Limb (tissue), 2 donors: ENCODE measurements at regions not wholly inside any gene's neighbourhood (a gene's known extent, or its start where the extent isn't known, plus 50 kb on each side); places are given as distances from the start of the nearest gene placed in this dataset.
"Not testable (repeated sequence)": the region's sequence is repeated elsewhere in the genome, so short reads cannot be mapped to it uniquely, and the experiment has no call there.

Source experiments
- DNase-seq, 2 donors: peaks; one replicate each; pipeline ENCODE4 v3.0.0-alpha.2; 2016; ENCODE audit errors: extremely low spot score in 2 of 2

DNA sequence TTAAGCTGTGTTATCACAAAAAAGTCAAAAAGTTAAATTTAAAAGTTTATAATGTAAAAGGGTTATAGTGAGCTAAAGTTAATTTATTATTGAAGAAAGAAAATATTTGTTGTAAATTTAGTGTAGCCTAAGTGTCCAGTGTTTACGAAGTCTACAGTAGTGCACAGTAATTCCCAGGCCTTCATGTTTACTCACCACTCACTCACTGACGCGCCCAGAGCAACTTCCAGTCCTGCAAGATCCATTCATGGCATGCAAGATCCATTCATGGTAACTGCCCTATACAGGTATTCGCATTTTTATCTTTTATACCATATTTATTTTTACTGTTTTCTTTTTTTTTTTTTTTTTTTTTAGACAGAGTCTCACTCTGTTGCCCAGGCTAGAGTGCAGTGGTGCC, 69.5 kb downstream of the TPRA1 start:
- DNase-seq = no peak

DNA sequence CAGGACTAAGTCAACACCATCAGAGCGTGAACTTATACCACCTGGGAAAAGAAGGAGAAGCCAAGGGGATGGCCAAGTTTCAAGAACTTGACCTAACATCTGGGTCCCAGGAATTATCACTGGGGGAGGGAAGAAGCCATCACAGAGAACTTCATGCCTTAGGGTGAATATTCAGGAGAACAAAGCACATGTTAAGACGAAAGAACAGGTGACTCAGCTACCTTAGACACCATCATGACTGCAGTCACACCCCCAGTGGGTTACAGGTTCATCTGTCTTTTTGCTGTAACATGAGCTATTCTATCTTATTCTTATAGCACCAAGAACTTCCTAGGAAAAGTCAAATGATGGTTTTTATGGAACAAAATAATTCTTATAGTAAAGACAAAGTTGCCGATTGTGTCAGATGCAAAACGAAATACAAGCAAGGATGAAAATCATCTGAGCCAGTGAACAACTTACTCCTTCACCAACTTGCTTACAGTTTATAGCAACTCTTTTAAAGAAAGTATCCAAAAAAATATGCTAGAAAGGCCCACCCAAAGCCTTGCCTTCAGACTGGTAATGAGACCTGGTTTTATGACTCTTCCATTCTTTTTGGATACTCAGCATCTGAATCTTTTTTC, 72.0 kb downstream of the TPRA1 start:
- no peak for DNase-seq

DNA sequence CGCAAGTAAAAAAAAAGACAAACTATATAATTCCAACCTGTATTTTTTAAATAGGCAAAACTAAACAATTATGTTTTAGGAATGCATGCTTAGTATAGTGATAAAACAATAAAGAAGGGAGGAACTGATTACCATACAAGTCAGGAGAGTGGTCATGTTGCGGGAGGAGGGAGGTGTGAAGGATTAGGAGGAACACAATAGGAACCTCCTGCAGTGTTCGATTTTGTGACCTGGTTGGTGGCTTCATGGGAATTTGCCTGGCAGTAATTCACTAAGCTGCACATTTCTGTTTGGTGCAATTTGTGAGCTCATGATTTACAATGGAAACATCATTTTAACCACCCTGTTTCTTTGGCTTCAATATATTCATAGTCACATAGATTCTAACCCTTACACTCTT, 78.3 kb downstream of the TPRA1 start:
- no peak for DNase-seq

DNA sequence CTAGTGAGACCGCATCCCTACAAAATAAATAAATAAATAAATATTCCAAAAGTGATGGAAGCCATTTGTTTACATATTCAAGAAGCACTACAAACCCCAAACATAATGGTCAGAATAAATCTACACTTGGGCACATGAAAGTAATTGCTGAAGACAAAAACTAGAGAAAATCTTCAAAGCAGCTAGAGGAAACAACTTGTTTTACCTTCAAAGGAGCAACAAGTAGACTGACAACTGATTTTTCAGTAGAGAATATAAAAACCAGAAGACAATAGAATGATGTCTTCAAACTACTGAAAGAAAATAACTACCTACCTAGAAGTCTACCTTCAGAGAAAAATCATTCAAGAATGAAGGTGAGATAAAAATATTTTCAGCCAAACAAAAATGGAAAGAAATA, 89.4 kb downstream of the TPRA1 start:
- no peak for DNase-seq

DNA sequence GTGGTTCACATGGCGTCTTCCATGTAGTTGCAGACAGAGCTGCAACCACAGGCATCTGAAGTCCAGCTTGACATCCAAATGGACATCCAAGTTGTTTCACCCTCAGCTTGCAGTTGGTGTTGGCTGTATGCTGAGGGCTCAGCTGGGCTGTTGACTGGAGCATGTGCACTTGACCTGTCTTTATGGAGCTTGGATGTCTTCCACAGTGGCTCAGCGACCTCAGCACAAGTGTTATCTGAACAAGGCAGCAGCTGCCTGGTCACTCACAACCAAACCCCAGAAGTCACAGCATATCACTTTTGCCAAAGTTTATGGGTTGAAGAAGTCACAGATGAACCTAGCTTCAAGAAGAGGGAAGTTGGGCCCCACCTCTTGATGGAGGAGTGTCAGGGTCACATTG, 92.9 kb downstream of the TPRA1 start:
- no peak for DNase-seq

DNA sequence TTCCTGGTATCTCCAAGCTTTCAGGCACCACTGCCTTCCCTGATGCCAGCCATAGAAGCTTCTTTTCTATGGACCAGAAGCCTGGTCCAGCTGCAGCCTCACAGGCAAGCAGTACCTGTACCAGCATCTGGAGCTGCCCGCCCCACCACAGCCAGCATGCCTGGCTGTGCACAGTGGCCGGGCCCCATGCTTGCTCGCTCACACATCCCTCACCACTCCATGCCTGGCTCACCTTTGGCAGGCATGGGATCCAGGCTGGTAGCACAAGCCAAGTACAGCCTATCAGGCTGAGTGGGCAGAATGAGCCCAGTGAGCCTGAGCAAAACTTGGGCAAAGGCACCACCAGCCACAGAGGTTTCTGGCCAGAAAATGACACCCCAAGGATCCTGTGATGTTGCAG, 93.4 kb downstream of the TPRA1 start:
- no peak for DNase-seq

DNA sequence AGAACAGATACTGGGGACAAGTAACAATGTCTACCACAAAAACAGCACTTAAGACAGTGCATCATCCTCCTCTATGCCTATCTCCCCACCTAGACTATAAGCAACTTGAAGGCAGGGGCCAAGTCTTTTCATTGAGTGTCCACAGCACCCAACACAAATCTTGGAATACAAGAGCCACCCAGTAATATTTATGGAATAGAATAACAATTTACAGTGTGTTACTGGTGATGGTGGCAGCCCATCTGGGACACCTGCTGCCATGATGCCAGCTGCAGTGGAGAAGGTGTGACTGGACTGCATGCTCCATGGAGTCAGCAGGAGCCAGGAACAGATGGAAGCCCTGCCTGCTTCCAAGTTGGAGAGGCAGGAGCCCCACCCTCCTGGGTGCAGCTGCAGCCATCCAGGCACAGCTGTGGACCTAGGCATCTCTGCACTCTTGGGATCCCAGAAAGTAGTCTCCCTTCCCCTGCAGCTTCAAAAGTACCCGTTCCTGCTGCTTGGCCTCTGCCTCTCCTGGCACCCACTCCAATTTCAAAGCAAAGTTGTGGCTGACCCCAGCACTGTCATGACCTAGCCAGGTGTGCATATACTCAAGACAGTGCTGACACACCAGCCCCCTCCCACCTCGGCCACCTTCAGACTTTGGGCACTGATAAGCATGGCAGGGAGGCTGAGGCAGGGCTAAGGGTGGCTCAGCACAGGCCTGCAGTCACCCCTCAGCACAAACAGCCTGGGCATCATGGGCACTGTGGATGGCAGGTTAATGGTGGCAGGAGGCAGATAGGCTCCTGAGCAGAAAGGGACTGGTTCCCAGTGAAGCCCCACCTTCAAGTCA, 94.5 kb downstream of the TPRA1 start:
- no peak for DNase-seq

DNA sequence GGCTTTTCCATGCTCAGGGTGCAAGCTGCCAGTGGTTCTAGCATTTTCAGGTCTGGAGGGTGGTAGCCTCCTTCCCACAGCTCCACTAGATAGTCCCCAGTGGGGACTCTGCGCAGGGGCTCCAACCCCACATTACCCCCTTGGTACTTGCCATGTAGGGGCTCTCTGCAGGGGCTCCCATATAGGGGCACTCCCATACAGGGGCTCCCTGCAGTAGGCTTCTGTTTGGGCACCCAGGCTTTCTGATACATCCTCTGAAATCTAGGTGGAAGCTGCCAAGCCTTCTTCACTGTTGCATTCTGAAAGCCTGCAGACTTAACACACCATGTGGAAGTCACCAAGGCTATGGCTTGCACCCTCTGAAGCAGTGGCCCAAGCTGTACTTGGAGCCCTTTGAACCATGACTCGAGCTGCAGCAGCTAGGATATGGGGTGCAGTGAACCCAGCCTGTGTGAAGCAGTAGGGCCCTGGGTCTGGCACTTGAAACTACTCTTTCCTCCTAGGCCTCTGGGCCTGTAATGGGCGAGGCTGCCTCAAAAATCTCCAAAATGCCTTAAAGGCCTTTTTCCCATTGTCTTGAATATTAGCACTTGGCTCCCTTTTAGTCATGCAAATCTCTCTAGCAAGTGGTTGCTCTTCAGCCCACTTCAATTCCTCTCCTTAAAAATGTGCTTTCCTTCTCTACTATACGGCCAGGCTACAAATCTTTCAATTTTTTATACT, 96.4 kb downstream of the TPRA1 start:
- no peak for DNase-seq

DNA sequence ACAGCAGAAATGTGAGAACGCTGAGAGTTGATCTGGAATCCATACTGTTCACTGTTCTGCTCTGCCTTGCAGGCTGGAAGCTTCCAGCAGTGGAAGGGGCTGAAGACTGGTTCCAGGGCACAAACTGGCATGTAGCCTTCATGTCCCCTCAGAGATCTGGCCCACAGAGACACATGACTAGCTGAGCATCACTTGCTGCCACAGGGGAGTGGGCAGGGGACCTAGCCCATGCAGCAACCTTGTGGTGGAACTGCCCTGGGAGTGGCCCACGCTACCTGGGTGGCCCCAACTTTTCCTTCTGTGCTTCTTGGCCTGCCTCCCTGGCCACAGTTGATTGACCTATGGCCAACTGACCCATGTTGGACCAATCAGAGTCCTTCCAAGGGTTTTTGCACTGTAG, 98.1 kb downstream of the TPRA1 start:
- no peak for DNase-seq

DNA sequence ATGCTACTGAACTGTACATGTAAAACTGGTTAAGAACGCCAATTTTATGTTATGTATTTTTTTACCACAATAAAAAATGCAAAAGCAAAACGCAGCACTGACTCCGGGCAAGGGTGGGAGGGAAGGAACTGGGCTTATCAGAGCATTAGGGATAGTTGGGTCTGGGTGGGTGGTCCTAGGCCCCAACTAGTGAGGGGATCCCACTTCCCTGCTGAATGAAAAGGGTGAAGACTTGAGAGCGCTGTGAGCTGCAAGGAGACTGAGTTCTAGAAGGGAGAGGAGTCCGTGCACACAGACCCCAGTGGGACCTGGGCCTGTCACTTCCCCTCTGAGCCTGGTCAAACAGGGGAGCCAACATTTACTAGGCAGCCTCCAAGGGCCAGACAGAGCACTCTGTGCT, 98.6 kb downstream of the TPRA1 start:
- no peak for DNase-seq

DNA sequence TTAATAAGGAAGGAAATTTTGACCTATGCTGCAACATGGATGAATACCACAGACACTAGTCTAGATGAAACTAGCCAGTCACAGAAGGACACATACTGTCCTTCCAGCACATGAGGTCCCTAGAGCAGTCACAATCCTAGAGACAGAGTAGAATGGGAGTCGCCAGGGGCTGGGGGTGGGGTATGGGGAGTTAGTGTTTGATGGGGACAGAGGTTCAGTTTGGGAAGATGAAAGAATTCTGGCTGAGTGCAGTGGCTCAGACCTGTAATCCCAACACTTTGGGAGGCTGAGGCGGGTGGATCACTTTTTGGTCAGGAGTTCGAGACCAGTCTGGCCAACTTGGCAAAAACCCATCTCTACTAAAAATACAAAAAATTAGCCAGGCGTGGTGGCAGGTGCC, 99.2 kb downstream of the TPRA1 start:
- DNase-seq = no peak

DNA sequence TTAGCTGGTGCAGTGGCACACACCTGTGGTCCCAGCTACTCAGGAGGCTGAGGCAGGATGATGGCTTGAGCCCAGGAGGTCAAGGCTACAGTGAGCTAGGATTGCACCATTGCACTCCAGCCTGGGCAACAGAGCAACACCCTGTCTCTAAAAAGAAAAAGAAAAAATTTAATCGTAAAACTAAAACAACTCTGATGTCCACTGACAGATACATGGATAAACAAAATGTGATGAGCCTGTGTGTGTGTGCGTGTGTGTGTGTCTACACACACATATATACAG, 99.6 kb downstream of the TPRA1 start:
- not testable (repeated sequence) for DNase-seq

DNA sequence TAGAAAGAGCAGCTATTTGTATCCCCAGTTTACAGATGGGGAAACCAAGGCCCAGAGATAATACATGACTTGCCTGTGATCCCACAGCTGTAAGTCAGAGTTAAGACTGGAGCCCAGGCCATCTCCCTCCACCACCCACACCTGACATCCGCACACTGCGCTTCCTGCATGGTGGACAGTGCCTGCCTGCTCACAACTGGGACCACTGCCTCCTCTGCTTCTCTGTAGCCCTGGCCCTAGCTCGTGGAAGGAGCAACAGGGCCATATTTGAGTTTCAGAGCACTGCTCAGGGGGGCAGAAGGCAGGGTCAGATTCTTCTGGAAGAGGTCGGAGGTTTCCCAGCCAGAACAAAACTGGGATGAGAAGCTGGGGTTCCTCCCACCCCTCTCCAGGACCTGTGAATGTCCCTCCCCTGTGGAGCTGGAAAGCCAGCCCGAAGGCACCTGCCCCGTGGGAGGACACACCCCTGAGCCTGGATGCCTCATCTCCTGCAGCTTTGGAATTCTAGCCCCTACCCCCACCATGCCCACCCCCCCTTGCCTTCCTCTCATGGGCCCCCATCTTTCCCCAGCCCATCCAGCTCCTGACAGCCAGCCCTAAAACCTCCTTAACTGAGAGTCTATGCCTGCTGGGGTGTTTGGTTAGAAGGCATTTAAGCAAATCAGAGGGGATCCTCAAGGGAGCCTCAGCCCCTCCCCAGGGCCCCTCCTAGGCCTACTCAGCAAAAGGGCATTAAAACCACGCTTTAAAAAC, 100.1 kb downstream of the TPRA1 start:
- no peak for DNase-seq

DNA sequence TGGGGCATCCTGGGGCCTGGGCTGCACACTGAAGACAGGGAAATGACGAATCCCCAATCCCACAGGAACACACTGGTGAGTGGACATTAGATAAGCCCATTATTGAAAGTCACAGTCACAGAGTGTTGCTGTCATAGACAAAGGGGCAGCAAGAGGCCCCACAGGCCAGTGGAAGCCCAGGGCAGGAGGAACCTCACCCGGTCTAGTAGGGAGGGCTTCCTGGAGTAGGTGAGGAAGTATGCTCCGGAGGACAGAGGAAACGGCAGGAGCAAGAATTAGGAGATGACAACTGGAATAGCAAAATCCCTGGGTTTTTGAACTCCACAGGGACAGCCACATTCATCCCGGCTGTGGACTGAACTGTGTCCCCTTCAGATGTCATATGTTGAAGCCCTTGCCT, 101.2 kb downstream of the TPRA1 start:
- peak in 1 of 2 donors; percentile 6 for DNase-seq

DNA sequence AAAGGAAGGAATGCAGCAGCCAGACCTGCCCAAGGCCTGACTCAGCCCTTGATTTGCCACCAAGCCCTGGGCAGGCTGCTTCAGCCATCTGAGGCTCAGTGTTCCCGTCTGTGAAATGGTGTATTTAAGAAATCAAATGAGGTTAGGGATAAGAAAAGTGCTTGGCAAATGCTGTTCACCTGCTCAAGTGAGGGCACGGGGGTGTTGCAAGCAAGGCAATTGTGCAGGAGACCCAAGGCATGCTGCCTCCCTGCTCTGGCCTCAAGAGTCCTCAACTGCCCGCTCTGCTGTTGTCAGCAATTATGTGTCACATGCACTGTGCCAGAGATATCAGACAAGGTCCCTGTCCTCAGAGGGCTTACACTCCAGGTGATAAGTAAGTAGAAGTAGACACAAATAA, 101.8 kb downstream of the TPRA1 start:
- peak in 1 of 2 donors; percentile 9 for DNase-seq

DNA sequence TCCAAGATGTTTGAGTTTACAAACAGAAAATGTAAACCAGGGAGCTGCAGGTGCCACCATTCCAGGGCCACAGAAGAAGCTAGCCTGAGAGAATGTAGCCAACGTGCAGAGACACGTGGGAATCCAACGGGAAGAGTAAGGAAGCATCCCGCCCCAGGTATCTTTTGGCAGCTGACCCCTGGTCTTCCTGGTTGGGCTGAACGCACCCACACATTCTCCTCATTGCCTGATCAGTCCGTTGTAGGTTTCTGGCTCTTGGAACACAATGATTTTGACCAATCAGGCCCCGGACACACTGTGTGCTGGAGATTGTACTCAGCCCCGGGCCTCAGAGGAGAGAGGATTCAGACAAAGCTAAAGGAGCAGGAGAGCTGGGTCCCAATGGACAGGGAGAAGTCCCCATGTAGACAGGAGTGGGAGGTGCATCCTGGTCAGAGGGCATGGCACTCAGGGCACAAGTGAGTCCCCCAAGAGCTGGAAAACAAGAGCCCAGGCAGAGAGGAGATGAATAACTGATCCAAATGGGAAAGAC, 102.3 kb downstream of the TPRA1 start:
- DNase-seq = peak in 1 of 2 donors; percentile 7

DNA sequence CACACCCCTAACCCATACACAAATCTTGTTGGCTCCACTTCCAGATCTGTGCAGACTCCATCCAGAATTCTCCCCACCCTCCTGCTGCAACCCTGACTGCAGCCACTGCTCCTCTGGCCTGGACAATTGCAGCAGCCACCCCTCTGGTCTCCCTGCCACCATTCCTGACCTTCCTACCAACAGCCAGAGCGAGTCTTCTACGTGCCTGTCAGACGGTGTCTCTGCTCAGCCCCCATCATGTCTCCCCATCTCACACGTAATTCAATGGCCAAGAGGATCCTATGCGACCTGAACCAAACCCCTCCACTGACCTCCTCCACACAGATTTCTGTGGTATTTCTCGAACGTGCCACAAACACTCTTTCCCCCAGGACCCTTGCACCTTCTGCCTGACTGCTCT, 103.3 kb downstream of the TPRA1 start:
- no peak for DNase-seq

DNA sequence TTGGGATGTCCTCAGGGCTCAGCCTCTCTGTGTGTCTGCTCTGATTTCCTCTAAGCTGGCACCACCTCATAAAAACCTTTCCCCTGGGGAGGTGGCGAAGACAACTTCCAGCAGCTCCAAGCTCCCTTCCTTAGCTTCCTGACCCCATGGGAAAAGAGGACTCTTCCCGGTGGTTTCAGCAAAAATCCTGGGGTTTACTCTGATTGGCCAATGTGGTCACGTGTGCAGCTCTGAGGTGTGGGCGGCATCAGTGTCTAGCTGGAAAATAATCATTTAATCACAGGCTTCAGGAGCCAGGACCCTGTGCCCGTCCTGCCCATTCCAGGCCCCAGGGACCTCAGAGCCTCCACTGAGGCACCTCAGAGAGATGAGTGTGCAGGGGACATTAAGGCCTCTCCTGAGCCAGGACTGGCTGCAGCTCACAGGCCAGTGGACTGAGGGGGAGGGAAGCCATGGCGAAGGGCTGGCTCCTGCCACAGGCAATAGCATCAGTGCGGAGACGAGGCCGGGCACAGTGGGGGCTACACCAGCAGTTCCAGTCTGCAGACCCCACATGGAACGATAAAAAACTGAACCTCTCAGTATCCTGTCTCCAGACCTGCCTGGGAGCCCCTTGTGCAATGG, 104.1 kb downstream of the TPRA1 start:
- DNase-seq = peak in 1 of 2 donors; percentile 8

DNA sequence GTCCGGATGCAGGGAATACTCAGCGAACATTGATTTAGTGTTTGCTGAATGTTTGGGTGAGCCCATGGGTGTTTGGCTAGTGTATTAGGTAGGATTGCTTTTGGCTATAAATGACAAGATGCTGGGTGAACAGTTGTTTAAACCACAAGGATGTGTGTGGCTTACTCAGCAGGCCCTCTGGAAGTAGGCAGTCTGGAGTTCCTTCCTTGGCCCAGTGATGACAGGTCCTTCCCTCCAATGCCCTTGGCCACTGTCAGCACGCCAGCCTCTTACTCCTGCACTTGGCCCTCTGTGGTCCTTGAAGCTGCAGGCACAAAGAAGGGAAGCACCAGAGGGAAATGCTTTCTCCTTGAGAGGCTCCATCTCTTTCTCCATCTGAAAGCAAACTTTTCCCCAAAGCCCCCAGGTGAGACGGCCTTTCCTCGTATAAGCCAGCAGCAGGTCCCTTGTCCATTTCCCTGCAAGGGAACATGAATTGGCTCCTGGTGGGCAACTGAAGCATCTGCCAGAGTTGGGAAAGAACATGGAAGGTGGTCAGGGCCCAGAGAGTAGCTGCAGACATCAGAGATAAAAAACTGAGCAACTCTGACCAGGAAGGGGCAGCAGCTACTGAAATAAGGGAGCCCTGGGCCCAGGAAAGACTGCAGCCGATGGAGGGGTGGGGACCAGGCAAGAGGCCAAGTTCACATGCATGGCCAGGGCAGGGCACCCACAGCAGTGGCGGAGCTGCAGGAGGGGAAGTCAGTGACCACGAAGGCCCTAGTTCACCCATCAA, 105.0 kb downstream of the TPRA1 start:
- peak in 1 of 2 donors; percentile 9 for DNase-seq

DNA sequence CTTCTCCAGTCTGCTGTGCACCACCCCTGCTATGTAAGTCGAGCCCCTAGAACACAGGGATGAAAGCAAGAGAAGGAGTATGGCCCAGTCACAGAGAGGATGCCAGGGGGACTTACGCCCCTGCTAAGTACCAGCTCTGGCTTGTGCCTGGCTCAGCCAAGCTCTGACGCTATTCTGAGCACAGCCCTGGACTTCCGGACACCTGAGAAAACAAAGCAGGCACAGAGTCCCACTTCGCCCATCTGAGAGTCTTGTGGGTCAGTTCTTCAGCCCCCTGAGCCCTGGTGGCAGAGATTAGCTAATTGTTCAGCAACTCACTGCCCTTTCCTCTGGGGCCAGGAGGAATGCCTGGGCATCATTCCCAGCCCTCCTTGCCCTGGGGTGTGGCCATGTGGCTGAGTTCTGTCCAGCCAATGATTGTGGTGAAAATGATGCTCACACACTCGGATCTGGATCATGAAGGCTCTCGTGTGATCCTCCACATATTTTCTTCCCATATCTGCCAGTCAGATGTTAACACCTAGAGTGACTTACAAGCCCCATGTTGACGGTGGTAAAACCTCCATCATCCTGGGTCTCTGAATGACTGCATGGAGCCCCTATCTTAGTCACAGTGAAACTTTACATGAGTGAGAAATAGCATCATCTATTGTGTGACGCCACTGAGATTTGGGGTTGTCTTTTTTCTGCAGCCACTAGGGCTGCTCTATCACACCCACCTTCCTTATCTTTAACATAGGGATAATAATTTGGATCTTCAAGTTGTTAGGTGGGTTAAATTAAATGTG, 105.7 kb downstream of the TPRA1 start:
- peak in 1 of 2 donors; percentile 9 for DNase-seq
